ENCODE measurements at regions not wholly inside any gene's neighbourhood (a gene's known extent, or its start where the extent isn't known, plus 50 kb on each side); places are given as distances from the start of the nearest gene placed in this dataset.
"Not testable (repeated sequence)": the region's sequence is repeated elsewhere in the genome, so short reads cannot be mapped to it uniquely, and the experiment has no call there.

DNA sequence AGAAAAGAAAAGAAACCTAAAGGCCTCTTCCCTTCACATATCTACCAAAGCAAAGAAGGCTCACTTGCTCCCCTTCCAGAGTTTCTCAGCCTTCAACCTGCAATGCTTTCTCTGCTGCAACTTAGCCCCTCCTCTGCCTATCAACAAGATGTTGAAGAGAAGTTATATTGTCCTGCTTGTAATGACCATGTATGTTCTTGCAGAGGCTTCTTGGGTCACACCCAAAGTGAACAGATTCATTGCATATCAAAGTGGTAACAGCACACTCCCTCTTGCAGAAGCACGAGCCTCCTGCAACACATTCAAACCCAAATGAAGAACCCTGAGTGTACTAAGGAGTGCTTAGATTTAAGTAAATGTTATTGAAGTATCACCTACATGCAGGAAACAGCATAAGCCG, 494.3 kb downstream of the NTRK2 start:
- TF ChIP-seq, protein P1, sequence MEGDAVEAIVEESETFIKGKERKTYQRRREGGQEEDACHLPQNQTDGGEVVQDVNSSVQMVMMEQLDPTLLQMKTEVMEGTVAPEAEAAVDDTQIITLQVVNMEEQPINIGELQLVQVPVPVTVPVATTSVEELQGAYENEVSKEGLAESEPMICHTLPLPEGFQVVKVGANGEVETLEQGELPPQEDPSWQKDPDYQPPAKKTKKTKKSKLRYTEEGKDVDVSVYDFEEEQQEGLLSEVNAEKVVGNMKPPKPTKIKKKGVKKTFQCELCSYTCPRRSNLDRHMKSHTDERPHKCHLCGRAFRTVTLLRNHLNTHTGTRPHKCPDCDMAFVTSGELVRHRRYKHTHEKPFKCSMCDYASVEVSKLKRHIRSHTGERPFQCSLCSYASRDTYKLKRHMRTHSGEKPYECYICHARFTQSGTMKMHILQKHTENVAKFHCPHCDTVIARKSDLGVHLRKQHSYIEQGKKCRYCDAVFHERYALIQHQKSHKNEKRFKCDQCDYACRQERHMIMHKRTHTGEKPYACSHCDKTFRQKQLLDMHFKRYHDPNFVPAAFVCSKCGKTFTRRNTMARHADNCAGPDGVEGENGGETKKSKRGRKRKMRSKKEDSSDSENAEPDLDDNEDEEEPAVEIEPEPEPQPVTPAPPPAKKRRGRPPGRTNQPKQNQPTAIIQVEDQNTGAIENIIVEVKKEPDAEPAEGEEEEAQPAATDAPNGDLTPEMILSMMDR (conservative IDR thresholded peaks at IDR 0.05; ENCODE audit: low read length): no peak
- no peak overlapping the region for H3K4me3 ChIP-seq (ENCODE audit: low read length)
- DNase-seq (ENCODE audit: low read depth): no peak

DNA sequence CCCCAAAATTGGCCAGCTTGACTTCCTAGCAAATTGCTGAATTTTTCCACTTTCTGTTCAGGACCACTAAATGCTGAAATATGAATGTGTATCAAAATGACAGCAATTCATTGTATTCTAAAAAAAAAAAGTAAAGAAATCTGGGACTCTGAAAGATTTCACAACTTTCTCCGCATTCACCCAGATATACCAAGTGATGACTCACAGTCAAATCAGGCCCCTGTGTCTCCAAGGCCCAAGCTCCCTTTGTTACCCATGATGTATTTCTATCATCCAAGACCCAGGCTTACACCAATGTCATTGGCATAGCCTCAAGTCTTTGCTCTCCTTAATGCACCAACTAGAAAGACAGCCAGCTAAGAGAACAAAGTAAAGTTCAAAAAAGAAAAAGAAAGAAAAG, 493.9 kb downstream of the NTRK2 start:
- TF ChIP-seq, protein P1 (conservative IDR thresholded peaks at IDR 0.05; ENCODE audit: low read length): no peak
- H3K4me3 ChIP-seq (ENCODE audit: low read length): no peak overlapping the region
- no peak for DNase-seq (ENCODE audit: low read depth)

DNA sequence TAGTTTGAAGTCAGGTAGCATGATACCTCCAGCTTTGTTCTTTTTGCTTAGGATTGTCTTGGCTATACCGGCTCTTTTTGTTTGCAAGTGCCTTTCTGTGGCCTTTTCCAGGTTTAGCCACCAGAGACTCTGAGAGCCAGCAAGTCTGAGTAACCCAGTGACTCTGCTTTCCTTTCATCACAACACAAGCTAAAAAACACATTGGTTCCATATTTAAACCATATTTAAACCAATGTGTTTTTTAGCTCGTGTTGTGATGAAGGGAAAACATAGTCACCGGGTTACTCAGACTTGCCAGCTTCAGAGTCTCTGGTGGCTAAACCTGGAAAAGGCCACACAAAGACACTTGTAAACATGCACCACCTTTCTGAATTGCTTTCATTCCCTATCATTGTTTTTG, 493.3 kb downstream of the NTRK2 start:
- DNase-seq (ENCODE audit: low read depth): no peak

DNA sequence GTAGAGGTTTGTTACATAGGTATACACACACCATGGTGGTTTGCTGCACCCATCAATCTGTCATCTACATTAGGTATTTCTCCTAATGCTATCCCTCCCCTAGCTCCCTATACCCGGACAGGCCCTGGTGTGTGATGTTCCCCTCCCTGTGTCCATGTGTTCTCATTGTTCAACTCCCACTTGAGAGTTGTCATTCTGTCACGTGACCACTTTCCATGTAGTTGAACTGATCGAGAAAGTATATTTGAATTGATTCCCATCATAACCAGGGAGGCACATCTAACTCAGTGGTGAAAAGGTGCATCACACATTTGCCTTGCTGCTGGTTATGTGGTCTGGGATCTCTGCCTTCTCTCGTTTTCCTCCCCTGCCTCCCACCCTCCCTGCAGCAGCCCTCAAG, 491.4 kb downstream of the NTRK2 start:
- not testable (repeated sequence) for DNase-seq (ENCODE audit: low read depth); H3K4me3 ChIP-seq (ENCODE audit: low read length)

More for the DNA sequence above, 493.3 kb downstream of the NTRK2 start:
- TF ChIP-seq, protein P1 (conservative IDR thresholded peaks at IDR 0.05; ENCODE audit: low read length): no peak
- no peak overlapping the region for H3K4me3 ChIP-seq (ENCODE audit: low read length)

DNA sequence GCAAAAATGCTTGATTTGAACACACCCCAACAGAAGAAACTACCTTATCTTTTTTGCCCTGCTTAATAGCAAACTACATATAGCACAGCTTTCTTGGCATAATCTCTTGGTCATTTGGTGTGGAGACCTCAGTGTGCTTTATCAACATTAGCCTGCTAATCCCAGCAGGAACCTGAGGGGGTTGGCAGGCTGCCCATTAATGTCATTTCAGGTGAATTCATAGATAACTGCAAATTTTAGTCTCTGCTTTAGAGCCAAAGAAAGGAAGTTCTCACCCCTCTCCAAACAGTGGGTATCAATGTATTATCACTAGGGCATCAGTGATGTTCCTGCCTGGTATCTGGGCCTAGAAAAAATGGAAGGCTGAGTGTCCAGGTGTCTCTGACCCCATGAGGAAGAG, 489.0 kb downstream of the NTRK2 start:
- TF ChIP-seq, protein P1 (conservative IDR thresholded peaks at IDR 0.05; ENCODE audit: low read length): no peak
- no peak for DNase-seq (ENCODE audit: low read depth)
- no peak overlapping the region for H3K4me3 ChIP-seq (ENCODE audit: low read length)

DNA sequence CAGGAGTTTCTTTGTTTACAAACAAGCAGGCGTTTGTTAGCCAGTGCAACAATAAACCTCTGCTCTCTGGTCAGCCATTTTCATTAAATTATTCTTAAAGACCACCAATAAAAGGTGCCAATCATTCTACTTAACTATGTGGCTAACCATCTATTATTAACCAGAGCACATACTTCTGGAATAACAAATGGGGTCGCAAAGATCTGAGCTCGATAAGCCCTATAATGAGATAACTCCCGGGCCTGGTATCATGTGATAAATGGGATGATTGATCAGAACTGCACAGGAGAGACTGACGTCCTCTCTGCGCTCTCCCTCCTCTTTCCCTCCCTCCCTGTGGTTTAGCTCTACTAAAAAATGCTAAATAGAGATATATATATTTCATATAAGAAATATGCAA, 488.2 kb downstream of the NTRK2 start:
- DNase-seq (ENCODE audit: low read depth): no peak
- TF ChIP-seq, protein P1 (conservative IDR thresholded peaks at IDR 0.05; ENCODE audit: low read length): no peak
- H3K4me3 ChIP-seq (ENCODE audit: low read length): no peak overlapping the region

DNA sequence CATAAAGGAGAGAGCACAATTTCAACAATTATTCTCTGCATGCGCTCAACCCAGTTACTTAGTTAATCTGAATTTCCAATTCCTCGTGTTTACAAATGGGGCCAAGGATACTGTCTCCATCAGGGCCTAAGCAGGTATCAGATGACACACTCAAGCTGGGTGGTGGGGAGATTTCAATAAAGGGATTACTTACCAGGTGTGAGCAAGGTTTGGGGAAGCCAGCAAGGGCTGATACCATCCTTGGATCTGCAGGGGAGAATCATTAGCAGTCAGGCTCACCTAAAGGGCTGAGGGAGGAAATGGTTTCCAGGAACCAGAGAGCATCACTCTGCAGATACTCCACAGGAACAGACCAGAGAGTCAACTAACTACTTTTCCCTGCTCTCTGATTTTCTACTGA, 487.1 kb downstream of the NTRK2 start:
- no peak overlapping the region for H3K4me3 ChIP-seq (ENCODE audit: low read length)
- TF ChIP-seq, protein P1 (conservative IDR thresholded peaks at IDR 0.05; ENCODE audit: low read length): no peak
- DNase-seq (ENCODE audit: low read depth): no peak

DNA sequence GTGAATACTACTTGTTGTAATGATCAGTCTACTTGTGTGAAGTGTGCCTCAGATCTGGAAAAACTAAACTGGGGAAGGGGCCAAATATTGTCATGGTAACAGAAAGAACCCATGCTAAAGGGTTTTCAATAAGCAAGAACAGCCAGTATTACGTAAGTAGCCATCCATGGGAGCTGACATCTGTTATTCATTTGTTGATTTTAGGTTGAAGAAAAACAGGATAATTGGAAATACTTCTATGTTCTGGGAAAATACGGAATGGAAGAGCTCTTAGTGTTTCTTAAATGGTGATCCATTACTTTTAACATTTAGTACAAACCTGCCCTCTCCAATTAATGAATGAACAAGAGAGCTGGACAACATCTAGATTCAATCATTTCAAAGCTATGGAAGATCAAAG, 485.8 kb downstream of the NTRK2 start:
- H3K4me3 ChIP-seq (ENCODE audit: low read length): no peak overlapping the region

More for the DNA sequence above, 485.8 kb downstream of the NTRK2 start:
- DNase-seq (ENCODE audit: low read depth): peak; percentile 8
- TF ChIP-seq, protein P1 (conservative IDR thresholded peaks at IDR 0.05; ENCODE audit: low read length): no peak

All from AG10803 (cell line).